ENCODE measurements at regions not wholly inside any gene's neighbourhood (a gene's known extent, or its start where the extent isn't known, plus 50 kb on each side); places are given as distances from the start of the nearest gene placed in this dataset.
"Not testable (repeated sequence)": the region's sequence is repeated elsewhere in the genome, so short reads cannot be mapped to it uniquely, and the experiment has no call there.

GRCh38 chr4:179678093-179678814, 2236.0 kb upstream of the AGA start:
- Histone ChIP-seq H3K27ac (ENCODE audit: low read depth, low read length) (no peak overlapping the region), H3K79me2 (ENCODE audit: control insufficient read depth, insufficient read depth, low read length, poor library complexity) (no peaks in the 10 kb centered on the region), H3K23ac (ENCODE audit: low read length) (no peak overlapping the region), H3K4me1 (ENCODE audit: control insufficient read depth in 1 of 2, insufficient read depth in 2 of 2, low read length in 2 of 2) (no peaks in the 10 kb centered on the region), H2BK5ac (ENCODE audit: low read depth, low read length, poor library complexity) (no peak overlapping the region), H2AK5ac (ENCODE audit: low read length) (no peak overlapping the region), H3K9me3 (ENCODE audit: insufficient read depth, low read depth, low read length) (no peaks in the 10 kb centered on the region), H3K27me3 (ENCODE audit: insufficient read depth, low read length) (no peaks in the 10 kb centered on the region), H3K4me3 (ENCODE audit: low read depth, low read length) (no peak overlapping the region), H2AFZ (ENCODE audit: insufficient read depth, low read length, poor library complexity) (no peak overlapping the region), H4K12ac (ENCODE audit: low read depth, low read length) (no peak overlapping the region), H3K9ac (ENCODE audit: low read length) (no peak overlapping the region), H3K79me1 (ENCODE audit: low read length) (no peaks in the 10 kb centered on the region), H3K18ac (ENCODE audit: low read length) (no peak overlapping the region), H3K4ac (ENCODE audit: low read depth, low read length) (no peak overlapping the region), H3K14ac (ENCODE audit: low read length) (no peak overlapping the region), H3K36me3 (ENCODE audit: control insufficient read depth in 1 of 2, insufficient read depth in 2 of 2, low read length in 2 of 2) (no peaks in the 10 kb centered on the region), H2BK12ac (ENCODE audit: low read length) (no peak overlapping the region), H2BK120ac (ENCODE audit: insufficient read depth, low read length, poor library complexity) (no peak overlapping the region), H3K4me2 (ENCODE audit: low read length) (no peak overlapping the region), H4K8ac (ENCODE audit: low read depth, low read length) (no peak overlapping the region), H4K91ac (ENCODE audit: low read depth, low read length) (no peak overlapping the region)
- no peak for DNase-seq
- WGBS (ENCODE audit: extremely low coverage, insufficient coverage, insufficient read length): no CpG with 5 or more reads among the region's 8 CpGs

DNA sequence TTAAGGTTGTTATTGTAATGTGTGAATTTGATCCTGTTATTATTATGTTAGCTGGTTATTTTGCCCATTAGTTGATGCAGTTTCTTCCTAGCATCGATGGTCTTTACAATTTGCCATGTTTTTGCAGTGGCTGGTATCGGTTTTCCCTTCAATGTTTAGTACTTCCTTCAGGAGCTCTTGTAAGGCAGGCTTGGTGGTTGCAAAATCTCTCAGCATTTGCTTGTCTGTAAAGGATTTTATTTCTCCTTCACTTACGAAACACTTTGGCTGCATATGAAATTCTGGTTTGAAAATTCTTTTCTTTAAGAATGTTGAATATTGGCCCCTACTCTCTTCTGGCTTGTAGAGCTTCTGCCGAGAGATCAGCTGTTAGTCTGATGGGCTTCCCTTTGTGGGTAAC, 2241.4 kb upstream of the AGA start:
- H3K79me2 ChIP-seq (ENCODE audit: control insufficient read depth, insufficient read depth, low read length, poor library complexity): not testable (repeated sequence)

GRCh38 chr4:179692222-179692621, 2250.0 kb upstream of the AGA start:
- no peak overlapping the region for H2BK5ac ChIP-seq (ENCODE audit: low read depth, low read length, poor library complexity)

More for the DNA sequence above, 2241.4 kb upstream of the AGA start:
- H3K36me3 ChIP-seq (ENCODE audit: control insufficient read depth in 1 of 2, insufficient read depth in 2 of 2, low read length in 2 of 2); H4K91ac ChIP-seq (ENCODE audit: low read depth, low read length); H2BK12ac ChIP-seq (ENCODE audit: low read length); H2AK5ac ChIP-seq (ENCODE audit: low read length); H2BK5ac ChIP-seq (ENCODE audit: low read depth, low read length, poor library complexity); DNase-seq; H3K14ac ChIP-seq (ENCODE audit: low read length); H3K4me1 ChIP-seq (ENCODE audit: control insufficient read depth in 1 of 2, insufficient read depth in 2 of 2, low read length in 2 of 2); H3K4me2 ChIP-seq (ENCODE audit: low read length); H2BK120ac ChIP-seq (ENCODE audit: insufficient read depth, low read length, poor library complexity); H4K12ac ChIP-seq (ENCODE audit: low read depth, low read length); H3K4me3 ChIP-seq (ENCODE audit: low read depth, low read length); H2AFZ ChIP-seq (ENCODE audit: insufficient read depth, low read length, poor library complexity); H3K18ac ChIP-seq (ENCODE audit: low read length); H3K9ac ChIP-seq (ENCODE audit: low read length); H3K9me3 ChIP-seq (ENCODE audit: insufficient read depth, low read depth, low read length); H3K79me1 ChIP-seq (ENCODE audit: low read length); H3K4ac ChIP-seq (ENCODE audit: low read depth, low read length); H3K23ac ChIP-seq (ENCODE audit: low read length); H3K27ac ChIP-seq (ENCODE audit: low read depth, low read length); H4K8ac ChIP-seq (ENCODE audit: low read depth, low read length); H3K27me3 ChIP-seq (ENCODE audit: insufficient read depth, low read length): not testable (repeated sequence)
- WGBS (ENCODE audit: extremely low coverage, insufficient coverage, insufficient read length): no CpG with 5 or more reads among the region's 4 CpGs

DNA sequence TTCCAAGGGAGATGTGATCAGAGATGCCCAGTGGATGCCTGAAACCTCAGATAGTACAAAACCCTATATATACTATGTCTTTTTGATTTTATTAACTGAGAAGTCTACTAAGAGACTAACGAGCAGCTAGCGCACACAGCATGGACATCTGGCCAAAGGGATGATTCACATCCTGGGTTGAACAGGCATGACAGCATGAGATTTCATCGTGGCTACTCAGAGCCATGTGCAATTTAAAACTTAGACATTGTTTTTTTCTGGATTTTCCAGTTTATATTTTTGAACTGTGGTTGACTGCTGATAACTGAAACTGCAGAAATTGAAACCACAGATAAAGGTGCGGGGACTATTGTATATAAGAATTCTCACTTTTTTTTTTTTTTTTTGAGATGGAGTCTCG, 2252.9 kb upstream of the AGA start:
- H2BK12ac ChIP-seq (ENCODE audit: low read length): no peak overlapping the region
- H2AFZ ChIP-seq (ENCODE audit: insufficient read depth, low read length, poor library complexity): no peak overlapping the region
- no peaks in the 10 kb centered on the region for H3K4me1 ChIP-seq (ENCODE audit: control insufficient read depth in 1 of 2, insufficient read depth in 2 of 2, low read length in 2 of 2)
- H3K27me3 ChIP-seq (ENCODE audit: insufficient read depth, low read length): no peaks in the 10 kb centered on the region
- no peak overlapping the region for H3K14ac ChIP-seq (ENCODE audit: low read length)
- H3K4me3 ChIP-seq (ENCODE audit: low read depth, low read length): no peak overlapping the region
- H3K9ac ChIP-seq (ENCODE audit: low read length): no peak overlapping the region
- H3K79me1 ChIP-seq (ENCODE audit: low read length): no peaks in the 10 kb centered on the region
- WGBS (ENCODE audit: extremely low coverage, insufficient coverage, insufficient read length): no CpG with 5 or more reads among the region's 5 CpGs
- H2BK5ac ChIP-seq (ENCODE audit: low read depth, low read length, poor library complexity): no peak overlapping the region
- H3K23ac ChIP-seq (ENCODE audit: low read length): no peak overlapping the region
- H4K8ac ChIP-seq (ENCODE audit: low read depth, low read length): no peak overlapping the region
- H3K4me2 ChIP-seq (ENCODE audit: low read length): no peak overlapping the region
- H3K9me3 ChIP-seq (ENCODE audit: insufficient read depth, low read depth, low read length): no peaks in the 10 kb centered on the region
- H3K79me2 ChIP-seq (ENCODE audit: control insufficient read depth, insufficient read depth, low read length, poor library complexity): no peaks in the 10 kb centered on the region
- no peaks in the 10 kb centered on the region for H3K36me3 ChIP-seq (ENCODE audit: control insufficient read depth in 1 of 2, insufficient read depth in 2 of 2, low read length in 2 of 2)
- H4K12ac ChIP-seq (ENCODE audit: low read depth, low read length): no peak overlapping the region
- no peak overlapping the region for H4K91ac ChIP-seq (ENCODE audit: low read depth, low read length)
- no peak overlapping the region for H3K18ac ChIP-seq (ENCODE audit: low read length)
- H3K27ac ChIP-seq (ENCODE audit: low read depth, low read length): no peak overlapping the region
- no peak overlapping the region for H2BK120ac ChIP-seq (ENCODE audit: insufficient read depth, low read length, poor library complexity)
- DNase-seq: peak; percentile 1 to 3
- no peak overlapping the region for H3K4ac ChIP-seq (ENCODE audit: low read depth, low read length)
- H2AK5ac ChIP-seq (ENCODE audit: low read length): no peak overlapping the region

More at GRCh38 chr4:179692222-179692621, 2250.0 kb upstream of the AGA start:
- Histone ChIP-seq H3K4me1 (ENCODE audit: control insufficient read depth in 1 of 2, insufficient read depth in 2 of 2, low read length in 2 of 2) (no peaks in the 10 kb centered on the region), H2BK120ac (ENCODE audit: insufficient read depth, low read length, poor library complexity) (no peak overlapping the region), H3K4me2 (ENCODE audit: low read length) (no peak overlapping the region), H3K27me3 (ENCODE audit: insufficient read depth, low read length) (no peaks in the 10 kb centered on the region), H4K91ac (ENCODE audit: low read depth, low read length) (no peak overlapping the region), H3K27ac (ENCODE audit: low read depth, low read length) (no peak overlapping the region), H3K79me1 (ENCODE audit: low read length) (no peaks in the 10 kb centered on the region), H3K23ac (ENCODE audit: low read length) (no peak overlapping the region), H2BK12ac (ENCODE audit: low read length) (no peak overlapping the region), H3K9me3 (ENCODE audit: insufficient read depth, low read depth, low read length) (no peaks in the 10 kb centered on the region), H3K79me2 (ENCODE audit: control insufficient read depth, insufficient read depth, low read length, poor library complexity) (no peaks in the 10 kb centered on the region), H3K14ac (ENCODE audit: low read length) (no peak overlapping the region), H3K36me3 (ENCODE audit: control insufficient read depth in 1 of 2, insufficient read depth in 2 of 2, low read length in 2 of 2) (no peaks in the 10 kb centered on the region), H2AFZ (ENCODE audit: insufficient read depth, low read length, poor library complexity) (no peak overlapping the region), H4K12ac (ENCODE audit: low read depth, low read length) (no peak overlapping the region), H3K4ac (ENCODE audit: low read depth, low read length) (no peak overlapping the region), H2AK5ac (ENCODE audit: low read length) (no peak overlapping the region), H3K18ac (ENCODE audit: low read length) (no peak overlapping the region), H4K8ac (ENCODE audit: low read depth, low read length) (no peak overlapping the region), H3K4me3 (ENCODE audit: low read depth, low read length) (no peak overlapping the region), H3K9ac (ENCODE audit: low read length) (no peak overlapping the region)
- no CpG with 5 or more reads among the region's 1 CpG for WGBS (ENCODE audit: extremely low coverage, insufficient coverage, insufficient read length)
- DNase-seq: no peak
